Calu3 (cell line): ENCODE measurements at regions not wholly inside any gene's neighbourhood (a gene's known extent, or its start where the extent isn't known, plus 50 kb on each side); places are given as distances from the start of the nearest gene placed in this dataset.

Experiments
- BruUV-seq: library from RNA; stranded (reverse); fragments of 400-500 nt; replicated peaks from 2 replicates; lab custom pipeline; 2021; lab: Mats Ljungman, UMichigan
- CTCF ChIA-PET: fragments of 300-600 bp; sonication (Branson Sonifier 250); formaldehyde crosslinking; loops from one replicate; lab custom pipeline; 2022; ENCODE audit warnings: antibody characterized with exemption; lab: Charles Lee
- DNase-seq: peaks from one replicate; pipeline ENCODE4 v3.0.0; 2022
- H3K27ac Mint-ChIP-seq: one replicate; pipeline ENCODE4 v1.8.0; 2022; ENCODE audit warnings: mixed read lengths; ENCODE audit not compliant: unreplicated experiment
- H3K27me3 Mint-ChIP-seq: one replicate; pipeline ENCODE4 v1.8.0; 2022; ENCODE audit warnings: mixed read lengths; ENCODE audit not compliant: unreplicated experiment
- H3K36me3 Mint-ChIP-seq: one replicate; pipeline ENCODE4 v1.8.0; 2022; ENCODE audit warnings: mild to moderate bottlenecking, moderate library complexity, mixed read lengths; ENCODE audit not compliant: insufficient read depth, unreplicated experiment
- H3K4me1 Mint-ChIP-seq: one replicate; pipeline ENCODE4 v1.8.0; 2022; ENCODE audit warnings: mild to moderate bottlenecking, low read depth, mixed read lengths; ENCODE audit not compliant: unreplicated experiment
- H3K4me3 Mint-ChIP-seq: one replicate; pipeline ENCODE4 v1.8.0; 2022; ENCODE audit warnings: mild to moderate bottlenecking, low read depth, moderate library complexity, mixed read lengths; ENCODE audit not compliant: unreplicated experiment
- H3K9me3 Mint-ChIP-seq: one replicate; pipeline ENCODE4 v1.8.0; 2022; ENCODE audit warnings: low read depth, mixed read lengths; ENCODE audit not compliant: unreplicated experiment
- CTCF ChIP-seq: fragments of 200-600 bp; IDR thresholded peaks from one replicate; pipeline ENCODE4 v1.8.0; 2022; ENCODE audit warnings: antibody characterized with exemption; ENCODE audit not compliant: unreplicated experiment
- intact Hi-C: fragments of 100-400 bp; cut with micrococcal nuclease; formaldehyde crosslinking; loops from one replicate; pipeline ENCODE4 v1.10.0; 2022; ENCODE audit not compliant: unreplicated experiment

GRCh38 chr16:27685807-27686206 is 135.9 kb downstream of the KATNIP start:
- no TSS peak for BruUV-seq
- Mint-ChIP-seq H3K4me3 (no peak overlapping the region), H3K9me3 (no peaks in the 10 kb centered on the region), H3K27me3 (no peaks in the 10 kb centered on the region), H3K27ac (no peak overlapping the region), H3K36me3 (peaks cover 4% of the 10 kb centered on the region), H3K4me1 (no peaks in the 10 kb centered on the region)
- intact Hi-C loops: no loop called here
- no peak for TF ChIP-seq CTCF
- CTCF ChIA-PET: no interaction called here
- no peak for DNase-seq

GRCh38 chr16:27686926-27687325 is 137.0 kb downstream of the KATNIP start:
- H3K4me1 Mint-ChIP-seq: no peaks in the 10 kb centered on the region
- H3K4me3 Mint-ChIP-seq: no peak overlapping the region
- no peak for TF ChIP-seq CTCF
- no TSS peak for BruUV-seq
- CTCF ChIA-PET: no interaction called here
- no peaks in the 10 kb centered on the region for H3K27me3 Mint-ChIP-seq
- no peaks in the 10 kb centered on the region for H3K9me3 Mint-ChIP-seq
- no peaks in the 10 kb centered on the region for H3K36me3 Mint-ChIP-seq
- H3K27ac Mint-ChIP-seq: no peak overlapping the region
- intact Hi-C loops: no loop called here
- DNase-seq: no peak

GRCh38 chr16:27687605-27688004 is 137.7 kb downstream of the KATNIP start:
- CTCF ChIA-PET: no interaction called here
- no peaks in the 10 kb centered on the region for H3K36me3 Mint-ChIP-seq
- no peak overlapping the region for H3K27ac Mint-ChIP-seq
- no peak overlapping the region for H3K4me3 Mint-ChIP-seq
- no peak for DNase-seq
- no peaks in the 10 kb centered on the region for H3K4me1 Mint-ChIP-seq
- BruUV-seq: no TSS peak
- intact Hi-C loops: no loop called here
- H3K27me3 Mint-ChIP-seq: no peaks in the 10 kb centered on the region
- TF ChIP-seq CTCF: no peak
- H3K9me3 Mint-ChIP-seq: no peaks in the 10 kb centered on the region

GRCh38 chr16:27689711-27690110 is 139.8 kb downstream of the KATNIP start:
- H3K9me3 Mint-ChIP-seq: no peaks in the 10 kb centered on the region

More at GRCh38 chr16:27689711-27690110, 139.8 kb downstream of the KATNIP start:
- DNase-seq: no peak
- intact Hi-C loops: loop anchor here (10.0 kb wide), 1 partner anchor 175 kb away; no protein-coding TSS in a partner anchor
- Mint-ChIP-seq H3K27ac (no peak overlapping the region), H3K4me1 (no peaks in the 10 kb centered on the region), H3K4me3 (no peak overlapping the region), H3K36me3 (no peaks in the 10 kb centered on the region), H3K27me3 (no peaks in the 10 kb centered on the region)
- CTCF ChIA-PET: interaction anchor here (0.7 kb wide), 1 partner anchor 73 kb away, joined by 3 read pairs; no protein-coding TSS in a partner anchor
- no TSS peak for BruUV-seq
- no peak for TF ChIP-seq CTCF
